ENCODE measurements at regions not wholly inside any gene's neighbourhood (a gene's known extent, or its start where the extent isn't known, plus 50 kb on each side); places are given as distances from the start of the nearest gene placed in this dataset.

DNA sequence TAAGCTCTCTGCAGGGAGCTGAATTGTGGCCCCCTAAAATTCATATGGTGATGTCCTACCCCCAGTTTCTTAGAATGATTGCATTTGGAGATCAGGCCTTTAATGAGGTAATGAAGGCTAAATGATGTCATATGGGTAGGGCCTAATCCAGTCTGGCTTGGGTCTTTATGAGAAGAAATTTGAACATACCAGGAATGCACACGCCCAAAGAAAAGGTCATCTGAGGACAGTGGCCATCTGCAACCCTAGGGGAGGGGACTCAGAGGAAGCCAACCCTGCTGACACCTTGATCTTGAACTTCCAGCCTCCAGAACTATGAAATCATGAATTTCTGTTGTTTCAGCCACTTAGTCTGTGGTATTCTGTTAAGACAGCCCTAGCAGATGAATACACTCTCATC is 426.7 kb downstream of the EPHA4 start:
- no peak for DNase-seq

DNA sequence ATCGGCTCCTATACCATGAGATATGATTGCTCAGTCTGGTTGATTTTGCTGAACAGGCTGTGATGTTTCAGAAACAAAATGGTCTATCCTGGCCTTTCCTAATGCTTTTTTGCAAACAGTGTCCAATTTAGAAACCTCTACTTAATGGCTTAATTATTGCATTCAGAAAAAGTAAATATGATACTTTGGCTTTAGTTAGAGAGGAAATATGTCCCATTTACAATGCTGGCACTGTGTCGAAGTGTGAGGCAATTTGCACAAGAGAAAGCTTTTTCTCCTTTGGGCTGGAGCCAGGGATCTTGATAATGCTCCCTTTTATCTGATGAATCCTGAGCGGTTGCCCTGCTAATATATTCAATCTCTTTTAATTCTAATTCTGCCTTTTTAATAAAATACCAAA is 418.9 kb downstream of the EPHA4 start:
- DNase-seq, result no peak

DNA sequence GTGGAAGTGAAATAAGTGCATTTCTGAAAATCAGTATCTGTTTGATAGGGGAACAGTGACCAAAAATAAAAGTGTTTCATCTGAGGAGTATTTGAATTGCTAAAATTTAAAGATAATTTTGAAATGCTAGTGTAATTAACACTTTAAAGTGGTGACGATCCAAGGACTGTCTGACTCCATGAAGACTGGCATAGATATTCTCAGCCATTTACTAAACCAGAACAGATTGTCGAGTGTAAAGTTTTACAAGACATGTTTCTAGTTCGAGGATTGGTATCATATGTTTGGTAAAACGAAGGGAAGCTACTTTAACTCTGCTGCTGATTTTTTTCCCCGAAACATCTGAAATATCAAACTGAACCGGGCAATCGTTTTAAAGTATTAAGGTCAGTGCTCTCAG is 417.9 kb downstream of the EPHA4 start:
- no peak for DNase-seq

DNA sequence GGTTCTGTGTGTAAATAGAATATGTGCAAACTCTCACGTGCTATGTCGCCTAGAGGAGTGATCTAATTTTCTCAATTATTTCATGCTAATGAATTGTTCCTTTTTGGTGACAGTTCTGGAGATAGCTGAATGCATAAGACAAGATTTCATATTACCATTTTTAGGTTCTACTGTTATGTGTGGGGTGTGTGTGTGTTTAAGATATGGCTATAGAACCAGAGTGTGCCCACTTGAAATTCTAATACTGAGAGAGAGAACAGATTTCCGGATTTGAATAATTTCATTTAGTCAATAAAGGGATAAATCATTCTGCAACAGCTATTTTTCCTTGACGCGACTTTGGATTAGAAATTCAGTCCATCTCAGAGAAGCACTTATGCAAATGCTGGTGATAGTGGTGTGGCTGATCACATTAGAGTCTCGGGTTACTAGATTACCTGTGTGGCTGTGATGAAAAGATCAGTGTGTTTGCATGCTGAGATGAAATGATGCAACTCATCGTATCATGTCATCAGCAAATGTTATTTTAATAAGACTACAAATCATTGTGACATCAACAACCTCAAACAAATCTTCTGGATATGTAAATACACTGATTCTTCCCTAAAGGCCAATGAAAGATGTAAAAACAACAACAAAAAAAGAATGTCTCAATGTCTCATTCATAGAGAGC is 415.9 kb downstream of the EPHA4 start:
- DNase-seq, result no peak

DNA sequence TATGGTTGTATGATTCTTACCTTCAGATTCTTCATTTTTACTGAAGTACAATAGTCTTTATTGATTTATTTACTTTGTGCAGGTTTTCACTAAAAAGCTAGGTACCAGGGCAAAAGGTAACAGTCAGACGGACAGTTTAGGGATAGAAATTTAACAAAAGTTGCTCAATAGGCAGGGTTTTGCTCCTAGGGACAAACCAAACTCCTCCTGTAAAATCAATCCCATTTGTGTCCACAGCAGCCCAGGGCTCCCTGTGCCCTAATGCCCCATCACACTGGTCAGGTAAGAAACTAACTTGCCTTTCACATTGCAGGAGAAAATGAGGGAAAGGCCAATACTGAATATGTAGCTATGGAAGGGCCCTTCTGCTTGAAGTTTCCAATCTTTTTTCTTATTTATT is 410.9 kb downstream of the EPHA4 start:
- DNase-seq, result no peak

DNA sequence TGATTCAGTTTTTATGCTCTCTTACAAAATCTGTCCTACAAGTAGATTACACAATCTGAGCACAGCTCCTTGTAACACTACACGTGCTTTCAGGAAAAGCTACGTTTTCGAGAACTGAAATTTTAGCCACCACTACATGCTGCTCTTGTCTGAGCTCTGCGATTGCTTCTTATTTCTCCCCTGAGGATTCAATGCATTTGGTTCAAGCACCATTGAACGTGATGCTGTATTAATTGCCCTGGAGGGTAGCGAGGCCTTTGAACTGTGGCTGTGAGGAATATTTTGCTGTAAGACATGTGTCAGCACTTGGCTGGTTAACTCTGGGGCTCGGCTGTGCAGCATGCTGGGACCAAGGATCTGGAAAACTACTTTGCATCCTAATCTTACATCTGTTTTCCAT is 405.8 kb downstream of the EPHA4 start:
- DNase-seq, result no peak

DNA sequence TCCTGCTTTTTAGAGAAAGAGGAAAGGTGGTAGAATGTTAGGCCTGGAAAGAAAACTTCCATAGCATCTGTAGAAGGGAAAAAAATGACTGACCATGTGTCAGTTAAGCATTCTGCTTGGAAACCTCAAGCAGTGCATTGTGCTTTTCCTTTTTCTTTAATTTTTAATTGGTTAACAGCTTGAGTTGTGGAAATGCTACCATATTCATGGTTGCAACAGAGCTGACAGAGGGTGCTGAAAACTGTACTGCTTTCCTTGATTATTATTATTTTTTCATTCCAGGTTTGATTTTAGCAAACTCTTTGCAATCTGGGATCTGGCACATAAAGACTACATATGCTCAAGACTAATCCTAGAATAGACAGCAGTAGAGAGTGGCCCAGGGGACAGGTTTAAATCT is 404.5 kb downstream of the EPHA4 start:
- DNase-seq, result no peak

DNA sequence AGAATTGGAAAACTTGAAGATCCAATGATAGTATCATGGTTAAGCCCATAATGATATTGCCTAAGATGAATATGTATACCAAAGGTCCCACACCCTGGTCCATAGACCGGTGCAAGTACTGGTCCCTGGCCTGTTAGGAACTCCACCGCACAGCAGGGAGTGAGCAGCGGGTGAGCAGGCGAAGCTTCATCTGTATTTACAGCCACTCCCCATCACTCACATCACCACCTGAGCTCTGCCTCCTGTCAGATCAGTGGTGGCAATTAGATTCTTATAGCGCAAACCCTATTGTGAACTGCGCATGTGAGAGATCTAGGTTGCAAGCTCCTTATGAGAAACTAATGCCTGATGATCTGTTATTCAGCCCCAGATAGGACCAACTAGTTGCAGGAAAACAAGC is 402.4 kb downstream of the EPHA4 start:
- no peak for DNase-seq

DNA sequence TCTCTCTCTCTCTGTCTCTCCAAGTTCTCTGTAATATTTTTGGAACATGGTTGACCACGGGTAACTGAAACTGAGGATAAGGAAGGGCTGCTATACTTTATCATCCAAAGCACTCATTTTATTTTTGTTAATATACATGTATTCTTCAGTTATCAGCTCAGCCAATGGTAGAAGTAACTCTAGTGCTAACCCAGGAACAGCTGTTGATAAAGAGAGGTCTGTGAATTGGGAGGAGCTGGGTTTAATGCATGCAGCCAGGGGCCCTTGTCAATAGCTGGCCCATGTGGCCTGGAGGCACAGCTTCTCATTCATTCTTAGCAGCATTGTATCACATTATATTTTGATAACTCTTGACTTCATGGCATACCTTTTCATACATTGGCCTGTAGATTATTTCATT is 401.6 kb downstream of the EPHA4 start:
- no peak for DNase-seq

DNA sequence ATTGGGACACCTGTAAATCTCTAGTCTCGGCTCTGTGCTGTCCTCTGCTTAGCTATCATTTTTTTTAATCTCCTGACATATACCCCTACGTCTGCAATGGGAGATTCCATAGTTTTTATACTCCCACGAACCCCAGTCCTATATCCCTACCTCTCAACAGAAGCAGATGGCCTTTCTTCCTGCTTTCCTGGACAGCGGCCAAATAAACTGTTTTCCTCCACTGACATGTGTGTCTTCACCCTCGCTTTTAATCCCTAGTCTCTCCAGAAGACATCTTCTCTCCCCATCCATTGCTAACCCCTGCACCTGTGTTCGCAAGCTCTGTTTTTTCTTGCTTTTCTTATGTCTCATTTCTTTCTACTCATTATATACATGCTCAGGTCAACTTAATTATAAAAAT is 395.4 kb downstream of the EPHA4 start:
- no peak for DNase-seq

DNA sequence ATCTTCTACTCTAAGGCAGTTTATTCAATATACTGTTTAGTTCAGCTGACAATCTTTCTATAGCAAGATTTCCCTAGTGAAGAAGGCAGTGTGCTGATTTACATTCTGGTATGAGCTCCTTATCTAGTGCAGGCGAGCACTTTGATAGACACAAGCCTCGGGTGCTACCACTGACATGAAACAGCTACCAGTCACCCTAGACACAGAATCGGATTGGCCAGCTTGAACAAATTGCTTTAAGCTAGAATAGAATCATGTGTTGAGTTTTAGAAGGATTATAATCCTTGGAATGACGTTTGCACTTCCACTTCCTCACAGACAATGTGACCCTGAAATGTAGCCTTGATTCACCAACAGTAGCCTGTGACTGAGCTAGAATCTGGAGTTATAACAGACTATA is 394.0 kb downstream of the EPHA4 start:
- DNase-seq, result no peak

DNA sequence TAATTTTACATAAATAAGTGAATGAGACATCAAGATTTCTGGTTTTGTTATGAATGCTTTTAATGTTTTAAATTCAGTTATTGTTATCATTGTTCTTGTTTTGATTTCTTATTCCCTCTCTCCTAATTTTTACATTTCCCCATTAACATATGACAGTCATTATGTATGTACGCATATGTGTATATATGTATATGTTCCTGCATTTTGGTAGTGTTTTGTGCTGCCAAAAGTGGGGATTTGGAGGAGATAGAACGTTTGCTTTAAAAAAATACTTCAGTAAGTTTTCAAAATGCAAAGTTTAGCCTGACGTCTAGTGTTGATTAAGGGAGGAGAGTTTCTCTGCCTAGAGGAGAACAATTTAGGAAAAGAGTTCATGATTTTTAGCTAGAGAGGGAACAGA is 385.2 kb downstream of the EPHA4 start:
- no peak for DNase-seq

DNA sequence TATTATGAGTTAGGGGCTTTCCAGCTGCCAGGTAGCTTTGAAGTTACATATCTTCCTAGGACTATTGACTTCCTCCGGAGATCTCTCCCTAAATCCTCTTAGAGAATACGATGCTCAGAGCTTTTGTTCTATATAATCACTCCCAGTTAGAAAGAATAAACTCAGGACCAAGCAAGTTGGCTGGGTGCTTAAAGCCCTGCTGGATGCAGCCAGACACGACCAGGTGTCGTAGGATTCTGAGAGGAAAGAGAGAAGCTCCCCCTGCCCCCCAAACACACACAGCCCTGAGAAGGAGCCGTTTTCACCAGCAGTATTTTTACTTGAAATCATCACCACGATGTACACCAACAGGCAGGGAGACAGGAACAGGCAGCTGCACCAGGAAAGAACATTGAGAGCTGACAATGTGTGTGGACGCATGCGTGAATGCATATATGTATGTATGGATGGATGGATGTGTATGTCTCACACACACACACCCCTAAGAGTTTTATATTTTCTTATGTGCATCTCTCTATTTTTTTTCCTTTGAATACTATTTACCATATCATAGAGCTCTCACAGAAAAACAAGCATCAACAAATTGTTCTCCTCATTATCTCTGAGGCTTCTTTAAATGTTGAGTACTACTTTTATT is 382.6 kb downstream of the EPHA4 start:
- DNase-seq, result no peak

DNA sequence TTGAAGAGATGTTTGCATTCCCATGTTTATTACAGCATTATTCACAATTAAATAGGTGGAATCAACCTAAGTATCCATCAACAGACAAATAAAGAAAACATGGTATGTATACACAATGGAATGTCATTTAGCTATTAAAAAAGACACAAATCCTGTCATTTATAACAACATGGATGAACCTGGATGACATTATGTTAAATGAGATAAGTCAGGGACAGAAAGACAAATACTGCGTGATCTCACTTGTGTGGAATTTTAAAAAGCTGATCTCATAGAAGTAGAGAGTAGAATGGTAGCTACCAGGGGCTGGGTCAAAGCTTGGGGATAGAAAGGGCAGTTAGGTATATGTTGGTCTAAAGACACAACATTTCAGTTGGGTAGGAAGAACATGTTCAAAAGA is 376.3 kb downstream of the EPHA4 start:
- no peak for DNase-seq

DNA sequence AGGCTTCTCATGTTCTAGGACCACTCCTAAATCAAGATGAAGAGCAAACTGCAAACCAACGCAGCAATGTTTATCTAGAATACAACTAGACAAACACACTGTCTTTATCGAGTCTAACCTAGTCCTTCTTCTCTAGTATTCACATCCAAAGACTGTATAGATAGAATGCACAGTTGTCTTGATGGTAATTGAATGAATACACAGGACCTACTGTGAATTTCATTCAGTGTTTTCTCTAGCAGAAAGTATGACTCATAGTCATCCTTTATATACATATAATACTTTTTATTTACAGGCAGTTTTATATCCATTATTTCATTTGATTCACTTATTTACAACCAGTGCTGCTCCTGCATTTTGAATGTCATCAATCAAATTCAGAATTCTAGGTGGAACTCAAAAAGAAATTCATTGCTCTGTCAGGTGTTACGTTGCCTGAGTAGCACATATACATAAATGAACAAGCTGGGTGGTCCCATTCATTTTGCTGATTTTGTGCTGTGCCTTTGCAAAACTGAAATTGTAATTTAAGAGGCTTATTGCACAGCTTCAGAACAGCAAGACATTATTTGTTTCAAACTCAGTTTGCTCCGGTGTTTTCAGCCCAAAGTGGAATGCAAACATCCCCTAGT is 374.8 kb downstream of the EPHA4 start:
- no peak for DNase-seq

DNA sequence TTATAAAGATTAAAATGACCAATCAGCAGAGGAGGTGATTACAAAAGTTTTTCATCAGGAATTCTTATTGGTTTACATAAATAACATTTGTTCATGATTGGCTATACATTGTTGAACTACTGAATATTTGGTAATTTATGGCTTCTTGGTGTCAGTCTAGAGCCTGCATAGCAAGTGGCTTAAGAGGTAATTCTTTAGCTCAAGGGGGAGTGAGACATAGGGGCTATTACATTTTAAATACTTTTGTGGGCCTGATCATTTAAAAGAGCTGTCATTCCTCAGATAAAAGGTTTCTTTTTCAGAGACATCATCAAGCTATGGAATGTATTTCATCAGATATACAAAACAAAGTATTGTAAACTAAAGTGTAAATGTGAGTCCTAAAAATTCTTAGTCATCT is 373.8 kb downstream of the EPHA4 start:
- no peak for DNase-seq

DNA sequence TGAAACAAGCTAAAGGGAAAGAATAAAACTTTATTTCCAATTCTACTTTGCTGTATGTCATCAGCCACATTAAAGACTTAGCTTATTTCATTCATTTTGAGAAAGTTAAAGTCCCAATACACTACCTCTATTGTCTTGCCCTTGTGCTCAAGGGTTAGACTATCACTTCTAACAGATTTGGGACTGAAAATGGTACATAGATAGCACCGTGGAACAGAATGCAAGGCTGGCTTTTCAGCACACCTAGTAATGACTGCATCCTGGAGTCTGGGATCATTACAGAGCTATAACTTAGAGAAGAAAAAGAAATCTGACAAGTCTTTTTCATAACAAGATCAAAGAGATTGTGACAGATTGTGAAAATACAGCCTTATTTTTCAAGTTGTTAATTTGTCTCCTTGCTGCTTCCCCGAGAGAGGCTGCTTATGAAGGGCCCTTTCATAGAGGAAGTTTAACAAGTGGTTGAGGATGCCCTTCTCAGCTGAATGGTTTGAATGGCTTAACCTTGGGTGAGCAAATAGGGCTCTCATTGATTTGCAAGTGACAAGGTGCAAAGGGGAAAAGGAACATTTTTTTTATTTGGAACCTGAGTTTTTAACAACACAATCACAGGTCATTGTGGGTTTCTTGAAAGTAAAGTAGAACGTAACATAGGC is 371.8 kb downstream of the EPHA4 start:
- DNase-seq, result no peak

DNA sequence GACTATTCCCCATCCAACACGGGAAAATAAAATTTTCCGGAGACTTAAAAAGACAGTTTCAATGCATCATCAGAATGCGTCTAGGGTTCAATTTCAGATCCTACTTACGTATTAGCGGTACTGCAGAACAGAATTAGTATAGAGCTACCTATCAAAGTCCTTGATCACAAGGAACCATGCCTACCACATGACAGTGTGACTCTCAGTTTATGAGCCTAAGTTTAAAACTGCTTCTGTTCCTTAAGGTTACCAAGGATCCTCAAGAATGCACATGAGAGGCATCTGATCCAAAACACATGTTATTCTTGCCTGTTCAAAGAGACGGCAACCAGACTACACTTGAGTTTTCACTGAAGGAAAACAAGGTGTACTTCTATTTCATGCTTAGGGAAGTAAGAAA is 369.7 kb downstream of the EPHA4 start:
- no peak for DNase-seq

DNA sequence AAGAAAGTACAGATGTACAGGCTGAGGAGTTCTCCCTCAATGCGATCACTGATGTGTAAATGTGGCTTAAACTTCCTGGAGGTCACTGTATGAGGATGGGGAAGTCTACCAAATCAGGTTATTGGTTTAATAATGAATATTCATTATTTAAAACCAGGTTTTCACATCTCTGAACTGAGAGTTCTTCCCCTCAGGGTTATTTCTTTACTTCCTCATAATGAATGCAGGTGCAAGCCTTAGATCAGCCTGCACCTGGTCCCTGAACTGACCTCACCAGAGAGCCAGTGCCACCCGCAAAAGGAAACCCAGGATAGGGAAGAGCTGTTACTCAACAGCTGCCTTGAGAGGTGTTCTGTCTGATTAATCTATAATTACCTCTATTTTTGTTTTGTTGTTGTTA is 369.0 kb downstream of the EPHA4 start:
- no peak for DNase-seq

DNA sequence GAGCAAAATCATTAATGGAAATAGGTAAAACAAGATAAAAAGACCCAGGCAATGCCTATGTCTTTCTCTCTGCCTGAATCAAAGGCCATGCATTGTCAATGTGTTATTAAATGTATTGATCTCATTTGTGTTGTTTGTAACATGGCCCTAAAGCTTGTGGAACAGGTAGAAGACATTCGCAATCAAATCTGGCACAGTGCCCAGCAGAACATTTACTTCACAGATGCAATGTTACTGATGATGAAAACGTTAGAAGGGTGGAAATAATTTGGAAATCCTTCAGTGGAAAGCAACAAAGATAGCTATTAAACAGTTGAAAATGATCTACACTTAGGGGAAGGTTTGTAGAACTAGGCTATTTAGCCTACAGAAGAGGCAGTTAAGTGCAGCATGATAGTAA is 368.2 kb downstream of the EPHA4 start:
- no peak for DNase-seq

DNA sequence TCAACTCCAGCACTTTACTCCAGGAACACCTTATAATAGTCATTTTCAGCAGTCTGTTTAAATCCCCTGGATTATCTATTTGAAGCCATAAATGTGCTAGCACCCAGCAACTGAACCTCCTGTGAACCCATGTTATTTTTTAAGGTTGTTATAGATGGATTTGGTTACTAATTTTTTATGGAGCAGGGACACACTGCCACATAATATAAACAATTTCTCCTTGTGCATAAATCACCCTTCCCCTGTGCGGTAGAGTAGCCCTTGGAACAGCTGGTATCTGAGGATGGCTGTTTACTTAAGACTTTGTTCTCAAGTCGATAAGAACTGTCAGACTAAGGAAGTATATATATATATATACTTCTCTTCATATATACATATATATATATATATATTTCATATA is 367.4 kb downstream of the EPHA4 start:
- no peak for DNase-seq

DNA sequence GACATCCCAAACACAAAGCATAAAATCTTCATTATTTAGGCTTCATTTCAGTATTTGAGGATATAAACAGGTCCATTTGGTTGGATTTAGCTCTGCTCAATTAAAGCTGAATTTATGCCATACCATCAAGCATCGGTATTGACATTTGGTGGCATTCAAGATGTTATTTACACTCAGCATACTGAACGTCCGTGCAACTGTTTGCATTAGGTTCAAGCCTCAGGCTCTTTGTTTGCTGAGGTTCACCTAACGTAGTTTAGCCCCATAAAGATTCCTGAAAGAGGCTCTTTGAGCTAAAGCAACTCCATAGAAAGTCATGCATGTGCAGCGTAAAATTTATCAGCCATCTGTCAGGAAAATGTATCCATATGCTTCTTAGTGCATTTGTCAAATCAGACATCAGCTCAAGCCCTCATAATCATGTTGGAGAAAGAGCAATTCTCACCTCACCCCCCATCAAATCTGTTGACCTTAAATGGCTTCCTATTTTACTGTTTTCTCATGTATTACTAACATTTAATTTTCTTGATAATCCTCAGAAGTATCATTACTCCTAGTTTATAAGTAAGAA is 366.9 kb downstream of the EPHA4 start:
- DNase-seq, result no peak

DNA sequence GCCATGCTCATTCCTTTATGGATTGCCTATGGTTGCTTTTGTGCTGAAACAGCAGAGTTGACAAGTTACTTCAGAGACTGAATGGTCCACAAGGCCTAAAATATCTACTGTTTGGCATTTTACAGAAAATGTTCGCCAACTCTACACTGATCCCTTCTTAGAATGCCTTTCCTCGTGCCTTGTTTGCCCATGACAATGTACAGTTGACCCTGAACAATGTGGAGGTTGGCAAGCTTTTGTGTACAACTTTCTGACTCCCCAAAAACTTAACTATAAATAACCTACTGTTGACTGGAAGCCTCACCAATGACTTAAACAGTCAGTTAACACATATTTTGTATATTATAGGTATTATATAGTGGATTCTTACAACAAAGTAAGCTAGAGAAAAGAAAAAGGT is 361.4 kb downstream of the EPHA4 start:
- DNase-seq, result no peak

DNA sequence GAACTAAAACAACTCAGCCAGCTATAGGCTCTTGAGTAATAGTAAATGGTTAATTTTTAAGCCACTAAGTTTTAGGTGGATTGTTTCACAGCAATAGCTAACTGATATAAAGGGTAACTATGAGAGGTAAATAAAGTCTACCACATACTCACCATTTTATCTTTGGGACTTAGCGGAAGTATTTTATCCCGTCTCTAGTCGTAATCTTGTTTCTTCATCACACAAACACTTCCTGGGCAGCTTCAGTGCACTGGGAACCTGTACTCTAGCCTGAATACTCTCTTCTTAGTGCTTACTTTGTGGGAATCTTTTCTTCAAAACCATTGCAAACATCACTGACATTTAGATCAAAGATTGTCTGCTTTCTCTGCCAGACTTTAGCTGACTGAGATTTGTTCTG is 360.5 kb downstream of the EPHA4 start:
- no peak for DNase-seq
